ENCODE measurements at regions not wholly inside any gene's neighbourhood (a gene's known extent, or its start where the extent isn't known, plus 50 kb on each side); places are given as distances from the start of the nearest gene placed in this dataset.

GRCh38 chr18:70961939-70962338, 673.1 kb downstream of the SOCS6 start:
- TF ChIP-seq, protein P1, sequence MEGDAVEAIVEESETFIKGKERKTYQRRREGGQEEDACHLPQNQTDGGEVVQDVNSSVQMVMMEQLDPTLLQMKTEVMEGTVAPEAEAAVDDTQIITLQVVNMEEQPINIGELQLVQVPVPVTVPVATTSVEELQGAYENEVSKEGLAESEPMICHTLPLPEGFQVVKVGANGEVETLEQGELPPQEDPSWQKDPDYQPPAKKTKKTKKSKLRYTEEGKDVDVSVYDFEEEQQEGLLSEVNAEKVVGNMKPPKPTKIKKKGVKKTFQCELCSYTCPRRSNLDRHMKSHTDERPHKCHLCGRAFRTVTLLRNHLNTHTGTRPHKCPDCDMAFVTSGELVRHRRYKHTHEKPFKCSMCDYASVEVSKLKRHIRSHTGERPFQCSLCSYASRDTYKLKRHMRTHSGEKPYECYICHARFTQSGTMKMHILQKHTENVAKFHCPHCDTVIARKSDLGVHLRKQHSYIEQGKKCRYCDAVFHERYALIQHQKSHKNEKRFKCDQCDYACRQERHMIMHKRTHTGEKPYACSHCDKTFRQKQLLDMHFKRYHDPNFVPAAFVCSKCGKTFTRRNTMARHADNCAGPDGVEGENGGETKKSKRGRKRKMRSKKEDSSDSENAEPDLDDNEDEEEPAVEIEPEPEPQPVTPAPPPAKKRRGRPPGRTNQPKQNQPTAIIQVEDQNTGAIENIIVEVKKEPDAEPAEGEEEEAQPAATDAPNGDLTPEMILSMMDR (IDR thresholded peaks at IDR 0.05): no peak
- no peak for TF ChIP-seq POLR2A (IDR thresholded peaks at IDR 0.05)
